Non-pigmented ciliary epithelial cell (primary cell): ENCODE measurements at regions not wholly inside any gene's neighbourhood (a gene's known extent, or its start where the extent isn't known, plus 50 kb on each side); places are given as distances from the start of the nearest gene placed in this dataset.
"Not testable (repeated sequence)": the region's sequence is repeated elsewhere in the genome, so short reads cannot be mapped to it uniquely, and the experiment has no call there.

Source experiments
- DNase-seq: peaks from one replicate; pipeline ENCODE4 v3.0.0-alpha.2; 2010; ENCODE audit warnings: low read depth

DNA sequence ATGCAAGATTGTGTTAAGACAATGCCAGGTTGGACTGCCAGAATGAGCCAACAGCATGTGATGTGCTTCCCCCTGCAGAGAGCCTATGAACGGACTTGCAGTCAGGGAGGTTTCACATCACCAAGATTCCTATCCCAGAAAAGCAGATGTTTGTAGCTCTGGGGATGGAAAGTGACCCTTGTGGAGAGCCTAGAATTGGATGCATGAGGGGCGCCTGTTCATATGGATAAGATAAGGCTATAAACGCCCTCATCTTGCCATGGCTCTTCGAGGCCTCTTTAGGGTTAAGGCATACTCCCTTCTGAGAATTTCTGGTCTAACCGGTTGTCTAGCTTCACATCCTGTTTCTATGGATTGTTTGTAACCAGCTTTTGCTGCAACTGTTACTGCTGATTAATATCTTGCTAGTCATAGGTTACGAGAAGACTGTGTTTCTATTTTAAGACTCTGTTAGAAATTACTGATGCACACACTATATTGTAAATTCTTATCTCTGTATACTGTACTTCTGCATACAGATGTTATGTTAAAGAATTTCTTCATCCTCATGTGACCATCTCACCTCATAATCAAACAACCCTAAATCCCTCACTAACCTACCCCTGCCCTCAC lies 295.8 kb downstream of the PTGER3 start:
- DNase-seq = not testable (repeated sequence)

DNA sequence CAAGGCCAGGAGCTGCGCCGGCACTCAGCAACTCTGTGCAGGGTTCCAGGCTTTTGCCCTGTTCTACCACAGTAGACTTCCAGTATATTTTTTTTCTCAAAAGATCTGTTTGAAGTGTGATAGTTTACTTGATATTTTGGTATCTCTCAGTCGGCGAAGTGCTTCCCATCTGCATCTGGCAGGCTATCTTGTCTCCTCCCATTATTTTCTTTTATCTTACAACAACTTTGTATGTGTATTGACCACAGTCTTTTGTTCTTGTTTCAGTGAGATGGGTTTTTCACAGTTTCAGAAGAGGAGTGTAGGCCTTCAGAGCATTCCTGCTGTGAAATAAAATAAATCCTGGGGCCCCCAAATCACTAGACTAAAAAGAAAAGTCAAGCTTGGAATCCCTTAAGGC lies 292.9 kb downstream of the PTGER3 start:
- no peak for DNase-seq

DNA sequence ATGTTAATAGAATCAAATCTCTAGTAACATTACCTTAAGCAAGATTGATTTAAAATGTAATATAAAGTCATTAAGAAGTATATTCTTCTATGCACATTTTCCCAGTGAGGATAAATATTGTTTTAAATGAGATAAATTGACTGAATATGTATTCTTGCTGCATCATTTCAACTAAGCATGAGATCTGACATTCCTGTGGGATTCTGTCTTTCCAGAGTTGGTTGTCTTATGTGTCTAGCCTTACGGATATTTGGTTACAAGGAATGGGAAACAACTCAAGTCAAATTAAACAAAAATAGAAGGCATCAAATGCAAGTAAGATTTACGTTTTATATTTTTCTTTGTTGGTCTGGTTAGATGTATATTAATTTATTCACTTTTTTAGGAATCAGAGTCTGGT lies 287.5 kb downstream of the PTGER3 start:
- no peak for DNase-seq

DNA sequence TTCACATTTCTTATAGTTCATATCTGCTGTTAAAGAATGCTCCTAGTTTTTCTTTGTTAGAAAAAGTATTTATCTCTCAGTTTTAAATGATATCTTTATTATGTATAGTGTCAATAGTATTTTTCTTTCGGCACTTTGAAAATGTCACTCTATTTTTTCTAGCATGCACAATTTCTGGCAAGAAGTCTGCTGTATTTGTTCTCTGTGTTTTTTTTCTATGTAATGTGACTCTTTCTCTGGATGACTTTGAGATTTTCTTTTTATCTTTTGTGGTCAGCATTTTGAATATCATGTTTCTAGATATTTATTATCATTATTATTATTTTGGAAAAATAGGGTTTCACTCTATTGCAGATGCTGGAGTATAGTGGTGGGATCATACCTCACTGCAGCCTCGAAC lies 285.2 kb downstream of the PTGER3 start:
- no peak for DNase-seq

GRCh38 chr1:70764747-70765146 lies 282.9 kb downstream of the PTGER3 start:
- no peak for DNase-seq

GRCh38 chr1:70767377-70767776 lies 280.2 kb downstream of the PTGER3 start:
- DNase-seq = no peak

- DNase-seq = no peak
Measured at GRCh38 chr1:70768216-70768615, 279.4 kb downstream of the PTGER3 start.

- no peak for DNase-seq
Measured at GRCh38 chr1:70778056-70778762, 269.4 kb downstream of the PTGER3 start.

- DNase-seq = no peak
Measured at GRCh38 chr1:70778934-70779333, 268.7 kb downstream of the PTGER3 start.

DNA sequence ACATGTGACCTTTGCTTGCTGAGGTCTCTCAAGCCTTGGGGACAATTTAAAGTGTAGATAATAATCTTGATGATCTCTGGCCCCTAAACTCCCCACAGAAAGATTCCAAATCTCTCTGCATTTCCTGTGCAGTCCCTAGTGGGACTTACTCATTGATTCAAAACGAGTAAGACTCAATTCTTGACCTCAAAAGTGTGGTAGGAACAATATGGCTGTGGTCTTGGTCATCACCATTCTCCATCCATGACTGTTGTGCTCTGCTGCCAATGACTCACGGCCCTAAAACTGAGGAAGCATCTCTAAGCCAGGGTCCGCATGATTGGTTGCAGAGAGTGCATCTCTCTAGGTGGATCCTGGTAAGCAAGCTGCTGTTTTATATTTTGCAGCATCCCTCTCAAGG lies 268.0 kb downstream of the PTGER3 start:
- no peak for DNase-seq

GRCh38 chr1:70785287-70785686 lies 262.3 kb downstream of the PTGER3 start:
- no peak for DNase-seq

- DNase-seq = no peak
Measured at GRCh38 chr1:70790232-70790923, 257.2 kb downstream of the PTGER3 start.

GRCh38 chr1:70795064-70795463 lies 252.6 kb downstream of the PTGER3 start:
- DNase-seq = not testable (repeated sequence)

- DNase-seq = not testable (repeated sequence)
Measured at GRCh38 chr1:70796298-70796697, 251.3 kb downstream of the PTGER3 start.

DNA sequence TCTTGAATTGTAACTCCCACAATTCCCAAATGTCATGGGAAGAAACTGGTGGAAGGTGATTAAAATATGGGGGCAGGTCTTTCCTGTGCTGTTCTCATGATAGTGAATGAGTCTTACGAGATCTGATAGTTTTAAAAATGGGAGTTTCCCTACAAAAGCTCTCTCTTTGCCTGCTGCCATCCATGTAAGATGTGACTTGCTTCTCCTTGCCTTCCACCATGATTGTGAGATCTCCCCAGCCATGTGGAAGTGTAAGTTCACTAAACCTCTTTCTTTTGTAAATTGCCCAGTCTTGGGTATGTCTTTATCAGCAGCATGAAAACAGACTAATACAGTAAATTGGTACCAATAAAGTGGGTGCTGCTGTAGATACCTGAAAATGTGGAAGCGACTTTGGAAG lies 245.0 kb downstream of the PTGER3 start:
- DNase-seq = not testable (repeated sequence)

- DNase-seq = no peak
Measured at GRCh38 chr1:70805641-70806040, 242.0 kb downstream of the PTGER3 start.

GRCh38 chr1:70807088-70807664 lies 240.4 kb downstream of the PTGER3 start:
- no peak for DNase-seq

GRCh38 chr1:70809069-70809468 lies 238.5 kb downstream of the PTGER3 start:
- no peak for DNase-seq

- no peak for DNase-seq
Measured at GRCh38 chr1:70811815-70812214, 235.8 kb downstream of the PTGER3 start.

DNA sequence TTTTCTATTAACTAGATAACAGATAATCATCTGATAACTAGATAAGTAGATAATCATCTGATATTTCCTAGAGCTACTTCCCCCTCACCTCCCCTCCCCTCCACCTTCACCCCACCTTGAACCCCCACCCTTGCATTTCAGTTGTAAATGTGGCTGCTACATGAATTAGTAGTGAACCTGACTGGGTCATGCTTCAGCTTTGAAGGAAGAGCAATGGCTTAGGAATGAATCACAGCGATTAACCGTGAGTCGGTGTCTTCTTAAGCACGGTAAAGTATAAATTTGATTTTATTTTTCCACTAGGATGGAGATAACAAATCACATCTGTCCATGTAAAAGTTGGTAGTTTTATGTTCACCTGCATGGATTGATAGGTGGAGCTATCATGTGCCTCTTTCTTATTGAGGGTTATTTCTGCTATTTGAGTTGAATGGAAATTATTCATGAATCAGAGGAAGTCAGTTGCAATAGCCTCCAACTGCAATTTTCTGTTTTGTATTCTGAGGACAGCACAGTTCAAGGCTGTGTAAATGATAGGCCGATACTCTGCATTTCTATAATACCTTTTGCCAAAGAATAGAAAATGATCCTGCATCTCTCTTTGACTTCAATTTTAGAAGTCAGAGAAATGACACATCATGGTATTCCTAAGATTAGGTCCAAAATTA lies 235.0 kb downstream of the PTGER3 start:
- DNase-seq = no peak

DNA sequence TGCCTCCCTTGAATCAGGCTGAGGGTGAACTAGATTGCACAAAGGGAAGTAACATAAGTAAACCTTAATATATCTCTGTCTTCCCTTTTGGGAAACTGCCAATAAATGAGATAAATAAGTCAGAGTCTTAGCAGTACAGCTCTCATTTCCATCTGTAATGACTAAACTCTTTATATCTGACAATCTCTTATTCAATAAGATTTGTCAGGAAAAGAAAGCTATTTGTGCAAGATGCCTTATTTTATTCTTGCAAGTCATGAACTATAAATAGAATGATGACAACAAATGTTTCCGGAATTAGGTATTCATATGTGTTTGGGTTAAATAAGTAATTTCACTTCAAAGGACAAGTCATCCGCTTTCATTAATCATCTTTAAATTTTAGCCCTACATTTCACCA lies 229.2 kb downstream of the PTGER3 start:
- no peak for DNase-seq

DNA sequence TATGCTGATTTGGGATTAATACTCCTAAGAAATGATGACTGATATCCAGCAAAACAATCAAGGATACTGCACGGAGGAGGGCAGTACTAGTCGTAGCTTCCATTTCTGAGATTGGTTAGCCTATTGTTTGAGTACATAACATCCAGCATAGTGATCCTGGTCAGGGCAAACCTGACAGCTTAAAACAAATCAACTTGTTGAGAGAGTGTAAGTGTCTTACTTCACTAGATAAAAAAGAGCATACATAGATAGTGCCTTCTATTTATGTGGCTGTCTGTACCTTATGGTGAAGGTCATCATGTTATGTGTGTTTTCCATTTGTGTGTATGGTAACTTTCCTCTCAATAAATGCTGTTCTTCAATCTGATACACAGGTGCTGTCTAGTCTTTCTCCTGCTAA lies 228.4 kb downstream of the PTGER3 start:
- no peak for DNase-seq
